HK-2 (cell line): ENCODE measurements at regions not wholly inside any gene's neighbourhood (a gene's known extent, or its start where the extent isn't known, plus 50 kb on each side); places are given as distances from the start of the nearest gene placed in this dataset.
A peak's percentile ranks its signal among the peaks of the same experiment; 100 is the strongest.

Experiments
- DNase-seq: peaks from one replicate; pipeline ENCODE4 v3.0.0-alpha.2; 2018; ENCODE audit not compliant: unreplicated experiment

DNA sequence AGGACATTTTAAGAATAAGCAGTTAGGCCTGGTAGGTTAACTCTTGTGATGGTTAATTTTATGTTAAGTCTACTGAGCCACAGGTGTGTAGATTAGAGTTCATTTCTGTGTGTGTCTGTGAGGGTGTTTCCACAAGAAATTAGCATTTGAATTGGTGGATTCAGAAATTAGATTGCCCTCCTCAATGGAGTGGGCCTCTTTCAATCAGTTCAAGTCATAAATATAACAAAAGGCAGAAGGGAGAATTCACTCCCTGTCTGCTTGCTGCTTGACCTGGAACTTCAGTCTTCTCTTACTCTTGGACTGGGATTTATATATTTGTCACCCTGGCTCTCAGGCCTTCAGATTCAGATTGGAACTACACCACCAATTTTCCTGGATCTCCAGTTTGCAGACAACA is 55.3 kb upstream of the POM121L12 start:
- no peak for DNase-seq

DNA sequence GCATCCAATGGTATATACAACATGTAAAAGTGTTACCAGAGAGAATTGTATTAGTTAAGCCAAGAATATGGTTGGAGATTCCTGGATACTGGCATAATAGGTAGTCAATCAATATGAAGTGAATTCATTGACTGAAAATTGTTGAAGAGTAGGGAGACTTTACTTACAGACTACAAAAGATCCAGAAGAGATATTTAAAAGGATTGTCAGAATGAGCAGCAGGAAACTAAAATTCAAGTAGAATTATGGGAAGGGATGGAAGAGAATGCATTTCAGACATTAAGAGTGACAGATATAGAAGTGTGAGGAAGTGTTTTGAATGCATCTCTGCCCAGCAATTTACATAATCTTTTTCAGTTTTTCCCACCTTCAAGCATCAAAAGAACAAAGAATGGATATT is 62.3 kb upstream of the POM121L12 start:
- no peak for DNase-seq

- no peak for DNase-seq
These were observed 72.9 kb upstream of the POM121L12 start for GRCh38 chr7:52962402-52963076.

DNA sequence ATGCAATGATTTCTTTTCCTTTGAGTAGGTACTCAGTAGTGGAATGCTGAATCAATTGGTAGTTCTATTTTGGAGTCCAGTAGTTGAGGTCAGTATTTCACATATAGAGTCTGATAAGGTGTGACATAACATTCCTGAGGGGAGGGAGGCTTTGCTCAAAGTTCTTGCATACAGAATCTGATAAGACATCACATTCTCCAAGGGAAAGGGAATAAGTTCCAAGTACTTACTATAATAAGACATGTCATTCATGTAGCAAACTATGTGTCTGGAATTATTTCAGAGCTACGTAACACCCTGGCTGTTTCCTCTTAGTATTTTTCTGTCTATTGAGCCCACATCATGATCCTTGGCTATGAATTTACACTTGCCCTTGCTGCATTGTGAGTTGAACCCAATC is 74.3 kb upstream of the POM121L12 start:
- no peak for DNase-seq

DNA sequence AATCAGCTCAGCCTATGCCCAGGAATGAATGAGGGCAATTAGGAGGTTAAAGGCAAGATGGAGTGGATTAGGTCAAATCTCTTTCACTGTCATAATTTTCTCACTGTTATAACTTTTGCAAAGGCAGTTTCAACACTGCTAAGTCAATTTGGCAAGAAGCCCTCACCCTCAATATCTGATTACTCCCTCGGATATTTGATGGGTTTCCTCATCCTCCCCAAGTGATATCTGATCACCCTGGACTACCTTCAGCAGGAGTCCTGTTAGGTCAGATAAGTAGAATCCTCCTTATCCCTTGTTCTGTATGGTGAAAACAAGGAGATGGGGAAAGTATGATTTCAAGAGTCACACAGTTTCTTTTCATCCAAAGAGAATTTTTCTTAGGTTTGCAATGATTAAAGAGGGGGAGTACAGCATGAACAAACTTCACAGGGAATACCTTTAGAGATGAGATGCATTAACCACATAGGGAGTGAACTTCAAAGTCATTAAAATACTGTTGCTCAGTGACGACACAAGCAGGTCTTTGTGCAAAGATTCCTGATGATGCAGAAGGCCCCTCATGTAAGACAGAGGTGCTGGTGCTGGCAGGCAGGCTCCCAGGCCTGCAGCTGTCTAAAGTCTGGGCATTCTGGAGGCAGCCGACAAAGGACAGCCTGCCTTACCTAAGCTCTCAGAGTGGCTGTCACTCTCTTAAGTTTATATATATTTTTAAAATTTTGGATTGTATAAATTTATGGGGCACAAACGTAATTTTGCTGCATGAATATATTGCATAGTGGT is 75.4 kb upstream of the POM121L12 start:
- DNase-seq, result no peak

- no peak for DNase-seq
These were observed 76.1 kb upstream of the POM121L12 start for GRCh38 chr7:52959336-52959735.

DNA sequence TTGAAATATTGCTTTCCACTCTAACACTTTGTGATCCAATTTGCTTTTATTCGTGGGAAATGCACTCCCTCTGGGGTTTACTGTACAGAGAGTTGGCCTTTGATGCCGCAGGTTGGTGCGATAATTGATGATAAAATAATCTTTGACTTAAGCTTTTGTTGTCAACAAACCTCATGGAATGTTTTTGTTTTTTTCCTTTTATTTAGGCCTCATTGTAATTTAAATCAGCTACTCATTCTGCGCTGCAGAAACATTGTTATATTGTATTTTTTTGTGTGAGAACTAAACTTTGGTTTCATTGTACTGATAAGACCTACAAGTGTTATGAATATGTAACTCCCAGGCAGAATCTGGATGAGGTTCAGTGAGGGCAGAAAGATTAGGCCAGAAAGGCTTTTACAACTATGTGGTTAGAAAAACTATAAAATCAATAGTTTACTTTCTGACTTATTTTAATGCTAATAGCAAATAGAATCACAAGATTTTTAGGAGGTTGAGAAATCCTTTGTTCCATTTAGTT is 76.8 kb upstream of the POM121L12 start:
- DNase-seq, result no peak

GRCh38 chr7:52956379-52956915 is 79.0 kb upstream of the POM121L12 start:
- DNase-seq, result no peak

DNA sequence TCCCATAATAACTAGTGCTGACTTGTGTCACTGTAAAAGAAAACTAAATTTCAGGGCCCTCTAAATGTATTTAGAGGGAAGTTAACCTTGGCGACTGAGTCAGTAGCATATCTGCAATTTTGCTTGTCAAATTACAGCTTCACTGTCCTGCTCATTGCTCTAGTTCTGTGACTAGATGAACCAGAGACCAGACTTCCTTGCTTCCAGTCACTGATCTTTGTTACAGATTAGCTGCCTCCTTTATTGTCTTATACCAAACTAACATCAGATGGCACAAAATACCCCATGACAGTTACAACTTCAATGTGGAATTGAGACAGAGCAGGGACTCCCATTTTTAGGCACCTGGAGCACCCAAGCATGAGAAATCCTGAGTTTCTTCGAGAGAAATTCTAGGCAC is 79.9 kb upstream of the POM121L12 start:
- DNase-seq, result no peak

DNA sequence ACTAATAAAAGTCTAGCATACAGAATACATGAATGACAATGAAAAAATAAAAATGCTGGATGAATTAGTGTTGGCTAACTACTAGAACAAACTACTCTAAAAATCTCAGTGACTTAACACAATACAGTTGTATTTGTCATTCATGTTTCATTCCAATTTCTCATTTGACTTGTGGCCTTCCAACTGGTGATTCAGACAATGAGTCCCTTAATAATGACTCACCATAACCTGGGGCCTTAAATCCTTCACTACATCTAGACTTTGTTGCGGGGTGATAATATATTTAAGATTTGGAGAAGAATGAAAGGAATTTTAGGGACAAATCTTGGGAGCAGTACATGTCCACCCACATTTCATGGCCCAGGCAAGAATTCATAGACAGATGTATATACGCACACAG is 90.5 kb upstream of the POM121L12 start:
- no peak for DNase-seq

GRCh38 chr7:52940481-52940880 is 95.0 kb upstream of the POM121L12 start:
- no peak for DNase-seq

GRCh38 chr7:52938455-52939133 is 96.8 kb upstream of the POM121L12 start:
- no peak for DNase-seq

DNA sequence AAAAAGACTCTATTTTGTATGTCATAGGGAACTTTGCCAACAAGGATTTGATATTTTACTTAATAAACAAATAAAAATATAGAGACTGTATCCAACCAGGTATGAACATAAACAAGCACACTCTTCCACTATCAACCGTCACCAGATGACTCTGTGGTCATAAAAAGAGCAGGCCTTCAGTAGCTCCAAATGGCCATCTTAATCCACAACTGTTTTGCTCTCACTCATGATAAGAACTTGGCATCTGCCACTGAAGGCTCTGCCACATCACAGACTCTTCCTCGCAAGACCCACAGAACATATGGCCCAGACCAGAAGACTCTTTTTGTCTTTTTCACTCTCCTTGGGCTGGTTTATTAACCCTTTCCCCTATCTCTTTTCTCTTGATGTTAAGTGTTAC is 98.7 kb upstream of the POM121L12 start:
- DNase-seq, result no peak

GRCh38 chr7:52928591-52928990 is 106.8 kb upstream of the POM121L12 start:
- DNase-seq, result no peak

- no peak for DNase-seq
These were observed 110.1 kb upstream of the POM121L12 start for GRCh38 chr7:52925332-52925731.

DNA sequence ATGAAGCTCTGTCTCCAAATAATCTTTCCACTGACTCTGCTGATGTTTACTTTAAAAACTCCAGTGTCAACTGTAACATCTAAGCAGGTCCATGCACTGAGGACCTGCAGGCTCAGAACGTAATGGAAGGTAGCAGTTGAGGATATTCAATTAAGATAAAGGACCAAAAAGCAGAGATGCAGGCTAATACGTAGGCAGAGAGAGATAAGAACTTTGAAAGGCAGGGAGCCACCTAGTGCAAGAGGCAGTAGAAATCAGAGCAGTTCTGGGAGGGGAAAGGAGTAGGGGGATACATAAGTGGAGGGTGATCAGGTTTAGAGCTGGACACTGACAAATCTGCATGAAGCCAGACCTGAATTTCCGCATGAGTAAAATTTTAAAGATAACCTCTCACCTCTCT is 114.5 kb upstream of the POM121L12 start:
- DNase-seq, result no peak

DNA sequence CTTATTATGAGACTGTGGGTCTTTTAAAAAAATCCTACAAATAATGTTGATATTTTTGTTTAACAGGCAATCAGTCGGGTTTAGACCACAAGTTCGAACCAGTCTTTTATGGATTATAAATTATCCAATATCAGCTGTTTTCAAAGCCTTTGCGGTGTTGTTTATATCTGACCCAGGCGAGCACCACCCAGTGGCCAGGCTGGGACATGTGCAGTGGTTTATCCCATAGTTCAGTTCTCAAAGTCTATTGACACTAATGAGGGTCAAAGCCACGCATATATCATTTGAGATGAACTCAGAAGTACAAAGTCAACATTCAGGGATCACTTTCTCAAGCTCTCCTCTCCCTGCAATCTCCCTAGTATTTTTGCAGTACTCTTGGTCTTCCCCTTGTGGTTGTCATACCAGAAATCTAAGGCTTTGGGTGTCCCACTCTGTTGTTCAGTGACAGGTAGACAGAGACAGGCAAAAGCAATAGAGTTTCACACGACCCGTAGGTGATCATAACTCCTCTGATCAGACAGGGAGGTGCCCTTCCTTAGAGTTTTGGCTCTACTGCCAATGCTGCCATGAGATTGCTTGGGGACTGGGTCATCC is 117.4 kb upstream of the POM121L12 start:
- peak; percentile 7 for DNase-seq

DNA sequence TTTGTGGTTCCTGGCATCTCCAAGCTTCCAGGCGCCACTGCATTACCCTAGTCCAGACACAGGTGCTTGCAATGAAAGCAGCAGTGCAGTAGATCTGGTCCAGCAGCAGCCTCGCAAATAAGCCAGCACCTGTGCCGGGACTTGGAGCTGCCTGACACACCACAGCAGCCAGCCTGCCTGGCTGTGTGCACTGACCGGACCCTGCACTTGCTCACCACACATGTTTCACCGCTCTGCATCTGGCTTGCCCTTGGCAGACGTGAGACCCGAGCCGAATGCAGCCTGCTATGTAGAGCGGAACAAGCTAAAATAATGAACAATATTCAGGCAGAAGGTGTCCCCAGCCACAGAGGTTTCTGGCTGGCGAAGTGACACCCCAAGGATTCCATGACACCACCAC is 123.6 kb upstream of the POM121L12 start:
- no peak for DNase-seq

DNA sequence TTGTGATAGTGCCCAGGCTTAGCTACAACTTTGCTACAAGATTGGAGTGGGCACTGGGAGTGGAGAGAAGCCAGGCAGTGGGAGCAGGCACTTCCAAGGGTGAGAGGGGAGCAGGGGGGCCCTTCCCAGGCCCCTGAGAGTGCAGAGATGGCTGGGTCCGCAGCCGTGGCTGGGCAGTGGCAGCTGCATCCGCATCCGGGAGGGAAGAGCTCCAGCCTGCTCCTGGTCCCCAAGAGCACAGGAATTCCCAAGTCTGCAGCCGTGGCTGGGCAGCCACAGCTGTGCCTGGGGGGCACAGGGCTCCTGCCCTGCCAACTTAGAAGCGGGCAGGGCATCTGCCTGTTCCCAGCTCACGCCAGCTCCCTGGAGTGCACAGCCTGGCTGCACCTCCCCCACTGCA is 124.1 kb upstream of the POM121L12 start:
- no peak for DNase-seq

- DNase-seq, result no peak
These were observed 125.5 kb upstream of the POM121L12 start for GRCh38 chr7:52909935-52910334.

DNA sequence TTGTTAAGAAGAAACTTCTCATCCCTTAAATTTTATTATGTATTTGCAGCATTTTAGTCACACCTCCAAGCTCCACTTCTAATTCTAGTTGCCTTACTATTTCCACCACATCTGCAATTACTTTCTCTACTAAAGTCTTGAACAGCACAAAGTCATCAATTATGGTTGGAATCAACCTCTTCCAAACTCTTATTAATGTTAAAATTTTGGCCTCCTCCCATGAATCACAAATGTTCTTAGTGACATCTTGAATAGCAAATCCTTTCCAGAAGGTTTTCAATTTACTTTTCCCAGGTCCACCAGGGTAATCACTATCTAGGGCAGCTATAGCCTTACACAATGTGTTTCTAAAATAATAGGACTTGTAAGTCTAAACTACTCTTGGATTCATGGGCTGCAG is 126.3 kb upstream of the POM121L12 start:
- no peak for DNase-seq

DNA sequence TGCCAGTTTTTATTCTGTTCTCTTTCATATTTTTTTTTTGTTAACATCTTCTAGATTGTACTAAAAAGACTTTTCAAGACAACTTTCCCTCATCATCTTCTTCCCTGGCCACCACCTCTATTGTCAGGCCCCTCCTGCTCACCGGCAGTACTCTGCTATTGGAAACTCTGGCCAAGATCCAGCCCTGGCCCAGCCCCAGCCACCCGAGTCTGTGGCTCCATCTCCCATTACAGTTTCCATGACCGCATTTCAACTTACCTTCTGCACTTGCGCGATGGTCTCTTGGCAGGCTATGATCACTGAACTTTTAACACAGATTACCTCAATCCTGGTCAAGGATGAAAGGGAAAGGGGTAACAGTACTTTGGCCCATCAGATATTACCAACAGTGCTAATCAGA is 137.7 kb upstream of the POM121L12 start:
- no peak for DNase-seq
